Effector memory CD8-positive, alpha-beta T cell (primary cell): ENCODE measurements at regions not wholly inside any gene's neighbourhood (a gene's known extent, or its start where the extent isn't known, plus 50 kb on each side); places are given as distances from the start of the nearest gene placed in this dataset.

ENCODE experiments used
- ATAC-seq: fragments of 150-1000 bp; cut with Tn5 transposase; replicated peaks from 2 replicates; pipeline ENCODE4 v1.10.0; 2021; ENCODE audit warnings: mild to moderate bottlenecking, moderate library complexity
- DNase-seq, 3 experiments: peaks; one replicate each; pipeline ENCODE4 v3.0.0; 2021
- H3K27ac Mint-ChIP-seq, 2 donors: one replicate each; pipeline ENCODE4 v1.8.0; 2022; ENCODE audit warnings: mild to moderate bottlenecking in 2 of 2, mixed read lengths in 2 of 2, moderate library complexity in 2 of 2
- H3K27me3 Mint-ChIP-seq, 2 donors: one replicate each; pipeline ENCODE4 v1.8.0; 2022; ENCODE audit warnings: mixed read lengths in 2 of 2
- H3K36me3 Mint-ChIP-seq: one replicate; pipeline ENCODE4 v1.8.0; 2022; ENCODE audit warnings: mild to moderate bottlenecking, moderate library complexity, mixed read lengths; ENCODE audit not compliant: insufficient read depth
- H3K4me1 Mint-ChIP-seq, 2 donors: one replicate each; pipeline ENCODE4 v1.8.0; 2022; ENCODE audit warnings: low read depth in 2 of 2, mixed read lengths in 2 of 2
- H3K4me3 Mint-ChIP-seq, 2 donors: one replicate each; pipeline ENCODE4 v1.8.0; 2022; ENCODE audit warnings: mild to moderate bottlenecking in 2 of 2, mixed read lengths in 2 of 2, moderate library complexity in 2 of 2
- H3K9me3 Mint-ChIP-seq, 2 donors: one replicate each; pipeline ENCODE4 v1.8.0; 2022; ENCODE audit warnings: mixed read lengths in 2 of 2

DNA sequence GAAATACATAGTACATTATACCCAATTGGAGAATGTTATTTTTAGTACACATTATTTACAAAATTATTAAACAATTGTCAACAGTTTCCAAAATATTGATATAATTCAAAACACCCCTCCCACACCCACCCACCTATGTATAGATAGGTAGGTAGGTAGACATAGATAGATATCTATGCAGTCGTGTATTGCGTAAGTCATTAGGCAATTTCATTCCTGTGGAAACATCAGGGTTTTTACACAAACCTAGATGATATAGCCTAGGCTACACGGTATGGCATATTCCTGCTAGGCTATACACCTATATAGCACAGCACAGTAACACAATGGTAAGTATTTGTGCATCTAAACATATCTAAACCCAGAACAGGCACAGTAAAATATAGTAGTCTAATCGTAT is 377.3 kb downstream of the ANXA1 start:
- no peak for ATAC-seq
- no peaks in the 10 kb centered on the region for H3K4me1 Mint-ChIP-seq
- peaks cover 0 to 6% of the 10 kb centered on the region in 2 donors for H3K9me3 Mint-ChIP-seq
- no peak for DNase-seq
- H3K36me3 Mint-ChIP-seq: no peaks in the 10 kb centered on the region
- H3K27me3 Mint-ChIP-seq: no peaks in the 10 kb centered on the region
- H3K4me3 Mint-ChIP-seq: no peak overlapping the region
- H3K27ac Mint-ChIP-seq: no peak overlapping the region

DNA sequence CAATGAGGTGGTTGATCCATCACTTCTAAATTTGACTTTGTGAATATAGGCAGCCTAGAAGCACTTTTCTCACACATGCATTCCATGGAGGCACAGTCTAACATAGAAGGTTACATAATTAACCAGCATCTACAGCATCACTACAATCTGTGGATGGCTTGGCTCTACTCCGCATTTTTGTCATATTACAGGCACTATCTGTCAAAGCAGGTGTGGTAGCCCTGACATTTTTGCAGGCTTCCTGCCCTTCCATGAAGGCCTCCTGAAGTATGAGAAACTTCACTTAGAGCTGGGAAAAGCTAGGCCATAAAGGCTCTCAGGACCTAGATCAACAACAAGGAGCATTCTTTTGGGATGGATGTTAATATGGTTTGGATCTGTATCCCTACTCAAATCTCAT is 378.0 kb downstream of the ANXA1 start:
- no peaks in the 10 kb centered on the region for H3K36me3 Mint-ChIP-seq
- no peaks in the 10 kb centered on the region for H3K4me1 Mint-ChIP-seq
- H3K27me3 Mint-ChIP-seq: no peaks in the 10 kb centered on the region
- H3K9me3 Mint-ChIP-seq: peaks cover 0 to 7% of the 10 kb centered on the region in 2 donors
- H3K27ac Mint-ChIP-seq: no peak overlapping the region
- no peak for DNase-seq
- ATAC-seq: no peak
- H3K4me3 Mint-ChIP-seq: no peak overlapping the region

DNA sequence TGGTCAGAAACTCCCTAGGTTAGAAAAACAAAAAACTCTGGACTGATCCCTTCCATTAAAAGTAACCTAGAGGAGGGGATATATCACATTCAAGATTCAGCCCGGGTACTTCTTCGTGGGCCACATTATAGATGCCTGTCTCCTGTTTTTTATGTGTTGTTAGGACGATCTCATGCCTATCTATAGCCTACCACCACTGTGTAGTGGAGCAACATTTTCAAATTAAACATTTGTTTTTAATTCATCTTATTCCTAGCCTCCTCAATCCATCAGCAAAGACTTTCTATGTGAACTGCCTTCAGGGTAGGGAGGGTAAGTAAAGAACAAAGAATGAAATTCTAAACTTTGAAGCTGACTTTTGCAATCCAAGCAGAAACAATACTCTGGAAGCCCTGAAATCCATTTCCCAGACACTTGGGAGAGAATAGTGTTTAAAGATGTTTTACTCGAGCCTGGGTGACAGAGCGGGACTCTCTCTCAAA is 379.4 kb downstream of the ANXA1 start:
- Mint-ChIP-seq H3K4me3 (no peak overlapping the region), H3K36me3 (no peaks in the 10 kb centered on the region), H3K9me3 (peaks cover 0 to 5% of the 10 kb centered on the region in 2 donors), H3K4me1 (no peaks in the 10 kb centered on the region), H3K27ac (no peak overlapping the region), H3K27me3 (no peaks in the 10 kb centered on the region)
- DNase-seq (no peak), ATAC-seq (no peak)

GRCh38 chr9:73531658-73532057 is 380.0 kb downstream of the ANXA1 start:
- Mint-ChIP-seq H3K4me1 (no peaks in the 10 kb centered on the region), H3K27ac (no peak overlapping the region), H3K27me3 (no peaks in the 10 kb centered on the region), H3K9me3 (peaks cover 0 to 5% of the 10 kb centered on the region in 2 donors), H3K4me3 (no peak overlapping the region), H3K36me3 (no peaks in the 10 kb centered on the region)
- DNase-seq (no peak), ATAC-seq (no peak)

GRCh38 chr9:73532985-73533384 is 381.3 kb downstream of the ANXA1 start:
- DNase-seq (no peak), ATAC-seq (no peak)
- H3K4me1 Mint-ChIP-seq: no peaks in the 10 kb centered on the region
- no peaks in the 10 kb centered on the region for H3K36me3 Mint-ChIP-seq
- peaks cover 0 to 7% of the 10 kb centered on the region in 2 donors for H3K9me3 Mint-ChIP-seq
- H3K4me3 Mint-ChIP-seq: no peak overlapping the region
- no peak overlapping the region for H3K27ac Mint-ChIP-seq
- no peaks in the 10 kb centered on the region for H3K27me3 Mint-ChIP-seq

DNA sequence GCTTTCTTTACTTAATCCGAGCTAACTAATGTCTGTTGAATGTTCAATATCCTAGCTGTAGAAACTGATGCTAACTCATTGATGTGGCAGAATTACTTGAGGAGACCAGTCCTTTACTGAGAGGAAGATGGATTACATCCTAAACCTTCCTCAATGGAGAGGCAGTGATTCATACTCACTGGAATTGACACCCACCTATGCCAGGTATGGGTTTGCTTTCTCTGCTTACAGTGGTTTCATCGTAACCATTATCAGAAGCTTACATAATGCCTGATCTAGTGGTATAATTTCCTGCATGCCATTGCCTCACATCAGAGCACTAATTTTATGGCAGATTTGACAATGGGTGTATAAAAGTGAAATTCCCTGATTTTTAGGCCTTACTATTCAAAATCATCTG is 384.7 kb downstream of the ANXA1 start:
- Mint-ChIP-seq H3K9me3 (peaks cover 0 to 12% of the 10 kb centered on the region in 2 donors), H3K27ac (no peak overlapping the region), H3K4me3 (no peak overlapping the region), H3K4me1 (no peaks in the 10 kb centered on the region), H3K36me3 (no peaks in the 10 kb centered on the region), H3K27me3 (no peaks in the 10 kb centered on the region)
- ATAC-seq (no peak), DNase-seq (no peak)

GRCh38 chr9:73537561-73537960 is 385.9 kb downstream of the ANXA1 start:
- H3K4me3 Mint-ChIP-seq: no peak overlapping the region
- ATAC-seq: no peak
- peaks cover 0 to 15% of the 10 kb centered on the region in 2 donors for H3K9me3 Mint-ChIP-seq
- DNase-seq: no peak
- H3K36me3 Mint-ChIP-seq: no peaks in the 10 kb centered on the region
- H3K27me3 Mint-ChIP-seq: no peaks in the 10 kb centered on the region
- no peaks in the 10 kb centered on the region for H3K4me1 Mint-ChIP-seq
- no peak overlapping the region for H3K27ac Mint-ChIP-seq

GRCh38 chr9:73539881-73540390 is 388.3 kb downstream of the ANXA1 start:
- H3K4me1 Mint-ChIP-seq: no peaks in the 10 kb centered on the region
- H3K4me3 Mint-ChIP-seq: no peak overlapping the region
- ATAC-seq: no peak
- H3K9me3 Mint-ChIP-seq: peaks cover 0 to 10% of the 10 kb centered on the region in 2 donors
- H3K27me3 Mint-ChIP-seq: no peaks in the 10 kb centered on the region
- no peaks in the 10 kb centered on the region for H3K36me3 Mint-ChIP-seq
- no peak overlapping the region for H3K27ac Mint-ChIP-seq
- DNase-seq: no peak

- peaks cover 8 to 12% of the 10 kb centered on the region in 2 donors for H3K9me3 Mint-ChIP-seq
- DNase-seq (no peak), ATAC-seq (no peak)
- H3K4me3 Mint-ChIP-seq: no peak overlapping the region
- no peaks in the 10 kb centered on the region for H3K27me3 Mint-ChIP-seq
- no peak overlapping the region for H3K27ac Mint-ChIP-seq
- H3K36me3 Mint-ChIP-seq: no peaks in the 10 kb centered on the region
- H3K4me1 Mint-ChIP-seq: no peaks in the 10 kb centered on the region
These were observed 390.3 kb downstream of the ANXA1 start for GRCh38 chr9:73541923-73542322.

DNA sequence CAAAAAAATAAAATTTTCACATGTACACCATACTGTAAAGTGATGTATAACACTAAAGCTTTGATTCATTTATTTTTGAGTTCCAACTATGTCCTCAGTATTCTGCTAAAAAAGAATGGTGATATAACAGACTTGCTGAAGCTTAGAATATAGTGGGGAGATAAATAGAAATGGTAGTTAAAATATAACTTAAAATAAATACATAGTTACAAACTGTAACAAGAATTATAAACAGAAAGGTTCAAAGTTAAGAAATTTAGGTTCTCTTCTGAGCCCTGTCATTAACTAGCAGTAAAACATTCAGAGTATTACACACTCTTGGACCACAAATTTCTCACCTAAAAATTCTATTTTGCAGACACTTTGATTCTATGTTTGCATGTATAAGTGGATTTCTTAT is 392.1 kb downstream of the ANXA1 start:
- H3K4me1 Mint-ChIP-seq: no peaks in the 10 kb centered on the region

GRCh38 chr9:73548201-73548600 is 396.5 kb downstream of the ANXA1 start:
- H3K4me3 Mint-ChIP-seq: no peak overlapping the region
- no peak for ATAC-seq
- H3K9me3 Mint-ChIP-seq: peaks cover 4 to 8% of the 10 kb centered on the region in 2 donors
- no peaks in the 10 kb centered on the region for H3K4me1 Mint-ChIP-seq
- no peak overlapping the region for H3K27ac Mint-ChIP-seq
- no peaks in the 10 kb centered on the region for H3K27me3 Mint-ChIP-seq
- H3K36me3 Mint-ChIP-seq: no peaks in the 10 kb centered on the region
- DNase-seq: no peak

More for the DNA sequence above, 392.1 kb downstream of the ANXA1 start:
- DNase-seq (no peak), ATAC-seq (no peak)
- peaks cover 8 to 9% of the 10 kb centered on the region in 2 donors for H3K9me3 Mint-ChIP-seq
- no peak overlapping the region for H3K27ac Mint-ChIP-seq
- no peaks in the 10 kb centered on the region for H3K36me3 Mint-ChIP-seq
- no peaks in the 10 kb centered on the region for H3K27me3 Mint-ChIP-seq
- H3K4me3 Mint-ChIP-seq: no peak overlapping the region

- ATAC-seq (no peak), DNase-seq (no peak)
- no peak overlapping the region for H3K27ac Mint-ChIP-seq
- peaks cover 4 to 8% of the 10 kb centered on the region in 2 donors for H3K9me3 Mint-ChIP-seq
- H3K4me3 Mint-ChIP-seq: no peak overlapping the region
- no peaks in the 10 kb centered on the region for H3K27me3 Mint-ChIP-seq
- H3K36me3 Mint-ChIP-seq: no peaks in the 10 kb centered on the region
- no peaks in the 10 kb centered on the region for H3K4me1 Mint-ChIP-seq
These were observed 398.3 kb downstream of the ANXA1 start for GRCh38 chr9:73549991-73550390.

DNA sequence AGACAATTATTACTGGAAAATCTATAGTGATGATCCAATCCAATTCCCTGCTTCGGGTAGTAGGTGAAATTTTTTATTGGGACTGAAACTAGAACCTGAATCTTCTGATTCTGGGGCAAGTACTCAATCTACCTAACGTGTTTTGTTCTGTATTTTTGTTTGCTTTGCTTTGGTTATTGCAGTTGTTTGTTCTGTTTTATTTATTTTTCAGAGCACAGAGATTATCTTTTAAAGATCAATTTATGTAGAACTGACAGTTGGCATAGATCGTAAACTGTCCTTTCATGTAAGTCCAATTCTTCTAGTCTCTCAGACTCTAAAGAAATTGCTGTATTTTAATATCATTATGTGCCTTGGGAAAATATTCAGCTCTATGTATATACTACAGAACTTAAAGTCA is 401.6 kb downstream of the ANXA1 start:
- no peaks in the 10 kb centered on the region for H3K4me1 Mint-ChIP-seq
- ATAC-seq (no peak), DNase-seq (no peak)
- H3K4me3 Mint-ChIP-seq: no peak overlapping the region
- H3K27ac Mint-ChIP-seq: no peak overlapping the region
- peaks cover 0 to 2% of the 10 kb centered on the region in 2 donors for H3K9me3 Mint-ChIP-seq
- H3K27me3 Mint-ChIP-seq: no peaks in the 10 kb centered on the region
- no peaks in the 10 kb centered on the region for H3K36me3 Mint-ChIP-seq

DNA sequence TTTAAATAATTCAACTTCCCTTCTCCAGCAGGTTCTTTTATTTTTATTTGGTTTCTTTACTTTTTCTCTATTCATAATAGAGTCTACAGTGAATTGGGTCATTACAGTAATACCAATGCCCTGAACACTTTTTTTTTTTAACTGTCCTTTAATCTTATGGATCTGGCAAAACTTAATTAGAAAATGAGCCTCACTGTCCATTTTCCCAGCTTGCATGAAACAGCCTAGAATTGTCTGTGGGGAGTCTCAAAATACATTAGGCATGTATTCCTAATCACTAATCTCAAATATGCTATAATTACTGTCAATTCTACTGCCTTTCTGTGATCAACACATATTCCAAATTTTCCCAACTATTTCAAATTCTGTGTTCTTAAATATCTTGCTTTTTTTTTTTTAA is 406.8 kb downstream of the ANXA1 start:
- Mint-ChIP-seq H3K27ac (no peak overlapping the region), H3K36me3 (no peaks in the 10 kb centered on the region), H3K4me1 (no peaks in the 10 kb centered on the region), H3K27me3 (no peaks in the 10 kb centered on the region), H3K9me3 (peaks cover 0 to 7% of the 10 kb centered on the region in 2 donors), H3K4me3 (no peak overlapping the region)
- no peak for DNase-seq
- ATAC-seq: no peak

GRCh38 chr9:73565026-73565425 is 413.4 kb downstream of the ANXA1 start:
- Mint-ChIP-seq H3K9me3 (peaks cover 0 to 10% of the 10 kb centered on the region in 2 donors), H3K27ac (no peak overlapping the region)

More at GRCh38 chr9:73565026-73565425, 413.4 kb downstream of the ANXA1 start:
- no peak for ATAC-seq
- Mint-ChIP-seq H3K27me3 (no peaks in the 10 kb centered on the region), H3K4me1 (no peaks in the 10 kb centered on the region), H3K4me3 (no peak overlapping the region), H3K36me3 (no peaks in the 10 kb centered on the region)
- no peak for DNase-seq
